ENCODE measurements at regions not wholly inside any gene's neighbourhood (a gene's known extent, or its start where the extent isn't known, plus 50 kb on each side); places are given as distances from the start of the nearest gene placed in this dataset.
"Not testable (repeated sequence)": the region's sequence is repeated elsewhere in the genome, so short reads cannot be mapped to it uniquely, and the experiment has no call there.

GRCh38 chr12:28023156-28023887 is 50.8 kb upstream of the PTHLH start:
- DNase-seq = no peak

DNA sequence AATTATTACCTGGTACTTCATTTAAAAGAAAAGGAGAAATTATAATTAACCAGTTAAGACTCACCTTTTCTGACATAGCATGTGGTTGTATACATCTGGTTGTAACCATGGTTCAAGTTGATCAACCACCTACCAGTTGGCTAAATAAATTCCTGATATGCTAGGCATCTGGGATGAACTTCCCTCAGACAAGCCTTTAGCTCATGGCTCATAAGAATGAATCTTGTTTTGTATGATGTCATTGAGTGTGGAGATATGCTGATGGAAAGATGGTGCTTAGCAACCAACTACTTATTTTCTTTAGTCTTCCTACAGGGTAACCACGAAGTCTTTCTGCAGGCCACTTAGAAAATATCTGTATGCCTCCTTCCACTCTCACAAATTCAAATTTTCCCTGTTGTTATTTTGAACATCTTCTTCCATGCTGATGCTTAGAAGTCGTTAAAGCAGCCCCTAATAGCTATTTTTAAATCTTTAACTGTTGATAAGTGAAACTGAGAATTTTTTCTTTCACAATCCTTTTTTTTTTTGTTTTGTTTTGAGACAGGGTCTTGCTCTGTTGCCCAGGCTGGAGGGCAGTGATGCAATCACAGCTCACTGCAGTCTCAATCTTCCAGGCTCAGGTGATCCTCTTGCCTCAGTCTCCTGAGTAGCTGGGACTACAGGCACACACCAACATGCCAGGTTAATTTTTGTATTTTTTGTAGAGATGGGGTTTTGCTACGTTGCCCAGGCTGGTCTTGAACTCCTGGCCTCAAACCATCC is 51.9 kb upstream of the PTHLH start:
- DNase-seq = no peak

DNA sequence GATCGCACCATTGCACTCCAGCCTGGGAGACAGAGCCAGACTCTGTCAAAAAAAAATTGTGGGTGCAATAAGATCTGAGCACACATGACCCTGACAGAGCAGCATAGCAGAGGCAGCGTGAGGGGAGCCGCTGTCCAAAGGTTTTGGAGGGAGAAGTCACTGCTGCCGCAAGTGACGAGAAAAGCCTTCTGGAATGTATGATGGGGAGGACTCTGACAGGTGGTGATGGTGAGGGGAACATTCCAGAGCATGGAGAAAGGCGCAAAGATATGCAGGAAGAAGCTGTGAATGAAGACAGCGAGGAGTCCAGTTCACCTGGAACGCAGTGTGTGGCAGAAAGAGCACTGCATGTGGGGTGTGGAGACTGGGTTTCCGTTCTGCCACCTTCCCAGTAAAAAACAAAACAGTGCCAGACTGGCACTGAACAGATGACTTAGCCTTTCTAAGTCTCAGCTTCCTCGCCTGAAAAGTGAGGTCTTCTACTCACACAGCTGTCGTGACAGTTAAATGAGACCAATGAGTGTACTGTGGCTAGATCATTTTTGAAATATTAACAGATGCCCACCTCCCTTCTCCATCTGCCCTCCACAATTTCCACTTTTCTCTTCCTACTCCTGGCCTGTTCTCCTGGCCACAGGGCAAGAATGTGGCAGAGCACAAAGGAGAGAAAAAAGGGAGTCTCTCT is 53.4 kb upstream of the PTHLH start:
- no peak for DNase-seq

- DNase-seq = no peak
Observed at GRCh38 chr12:28026701-28027100, 54.2 kb upstream of the PTHLH start.

DNA sequence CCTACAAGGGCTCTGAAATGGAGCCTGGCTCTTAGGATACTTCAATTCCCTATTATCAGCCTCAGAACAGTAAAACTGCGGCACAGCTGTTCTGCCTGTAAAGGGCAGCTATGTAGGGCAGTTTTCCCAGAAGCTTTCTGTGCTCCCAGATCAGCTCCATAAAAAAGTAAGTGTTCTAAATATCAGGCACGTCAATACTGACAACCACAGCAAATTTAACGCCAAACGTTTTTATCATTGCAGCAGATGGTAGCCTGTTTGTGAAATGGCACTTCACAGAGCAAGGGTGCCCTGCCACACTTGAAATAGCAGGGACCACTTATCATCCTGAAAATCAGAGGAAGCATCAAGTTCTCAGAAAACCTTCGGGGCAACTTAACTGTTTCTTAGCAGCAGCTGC is 54.8 kb upstream of the PTHLH start:
- no peak for DNase-seq

DNA sequence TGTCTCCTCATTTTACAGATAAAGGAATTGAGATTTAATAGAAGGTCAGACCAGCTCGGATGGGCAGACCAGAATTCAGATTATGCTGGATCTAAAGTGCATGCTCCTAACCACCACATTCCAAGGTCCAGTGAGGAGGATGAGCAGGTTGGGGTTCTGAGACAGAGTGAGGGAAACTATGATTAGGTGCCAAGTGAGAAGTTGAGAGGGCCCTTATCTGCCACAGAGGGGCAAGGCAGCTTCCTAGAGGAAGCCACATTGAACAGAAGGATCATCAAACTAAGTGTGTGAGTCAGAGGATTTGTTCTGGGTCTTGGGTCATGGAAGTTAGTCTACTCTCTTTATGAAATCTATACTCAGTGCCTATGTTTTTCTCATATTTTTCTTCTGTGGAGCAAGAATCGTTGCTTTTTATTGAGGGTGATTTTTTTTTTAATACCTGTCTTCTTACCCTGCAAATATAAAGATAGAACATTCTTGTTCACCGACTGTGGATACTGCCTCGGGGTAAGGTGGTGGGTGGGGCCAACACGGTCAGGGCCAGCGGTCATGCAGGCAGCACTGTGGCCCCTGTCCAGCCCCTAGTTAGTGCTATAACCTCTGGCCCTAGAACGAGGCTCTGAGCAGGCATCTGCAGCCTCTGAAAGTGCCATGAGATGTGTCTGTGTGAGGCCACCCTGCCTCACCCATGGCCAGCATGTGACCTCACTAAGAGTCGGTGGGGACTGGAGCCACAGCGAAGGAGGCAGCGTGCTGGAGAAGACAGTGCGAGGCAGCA is 55.6 kb upstream of the PTHLH start:
- no peak for DNase-seq

DNA sequence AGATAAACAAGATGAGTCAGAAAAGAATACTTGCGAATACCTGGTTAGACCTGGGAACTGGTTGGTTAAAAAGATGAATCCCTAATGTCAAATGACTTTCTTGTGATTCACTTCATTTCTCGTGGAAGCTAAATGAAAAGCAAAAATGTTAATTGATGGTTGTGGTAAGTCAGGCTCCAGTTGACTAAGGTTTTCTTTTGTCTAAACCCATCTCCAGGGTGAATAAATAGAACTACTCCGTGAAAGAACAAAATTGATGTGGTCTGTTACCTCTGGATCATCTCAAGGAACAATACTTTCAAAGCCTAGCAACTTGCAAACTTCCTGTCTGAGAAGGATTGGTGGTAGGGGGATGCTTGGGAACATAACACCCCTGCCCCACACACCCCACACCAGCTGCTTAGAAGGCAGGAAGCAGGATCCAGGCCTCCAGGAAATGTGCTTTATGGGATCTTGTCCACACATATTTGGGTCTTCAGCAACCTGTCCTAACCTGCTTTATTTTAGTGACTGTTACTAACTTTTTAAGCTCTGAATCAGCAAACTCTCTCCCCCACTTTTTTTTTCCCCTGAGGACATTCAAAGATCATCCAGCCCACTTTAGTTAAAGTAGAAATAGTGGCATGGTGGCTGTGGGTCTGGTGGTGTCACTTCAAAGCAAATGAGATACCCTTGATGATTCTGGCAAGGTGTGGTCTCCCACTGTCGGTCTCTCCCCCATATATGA is 60.4 kb upstream of the PTHLH start:
- DNase-seq = no peak

- DNase-seq = no peak
Observed at GRCh38 chr12:28033538-28033915, 61.0 kb upstream of the PTHLH start.

- DNase-seq = no peak
Observed at GRCh38 chr12:28034271-28034670, 61.7 kb upstream of the PTHLH start.

GRCh38 chr12:28035500-28035899 is 63.0 kb upstream of the PTHLH start:
- no peak for DNase-seq

DNA sequence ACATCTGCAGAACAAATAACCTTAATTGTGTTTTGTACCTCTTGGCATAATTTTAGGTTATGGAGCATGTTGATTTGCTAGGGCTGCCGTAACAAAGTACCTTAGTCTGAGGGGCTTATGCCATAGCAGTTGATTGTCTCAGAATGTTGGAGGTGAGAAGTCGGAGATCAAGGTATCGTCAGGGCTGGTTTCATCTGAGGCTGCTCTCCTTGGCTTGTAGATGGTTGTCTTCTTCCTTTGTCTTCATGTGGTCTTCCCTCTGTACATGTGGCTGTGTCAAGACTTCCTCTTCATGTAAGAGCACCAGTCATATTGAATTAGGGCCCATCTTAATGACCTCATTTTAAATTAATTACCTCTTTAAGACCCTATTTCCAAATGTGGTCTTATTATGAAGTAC is 64.4 kb upstream of the PTHLH start:
- DNase-seq = no peak

- DNase-seq = no peak
Observed at GRCh38 chr12:28040246-28040645, 67.7 kb upstream of the PTHLH start.

- not testable (repeated sequence) for DNase-seq
Observed at GRCh38 chr12:28046600-28046999, 74.1 kb upstream of the PTHLH start.

GRCh38 chr12:28050606-28051005 is 78.1 kb upstream of the PTHLH start:
- DNase-seq = no peak

- no peak for DNase-seq
Observed at GRCh38 chr12:28051516-28052354, 79.2 kb upstream of the PTHLH start.

- no peak for DNase-seq
Observed at GRCh38 chr12:28053564-28053963, 81.0 kb upstream of the PTHLH start.

- DNase-seq = no peak
Observed at GRCh38 chr12:28054583-28054982, 82.0 kb upstream of the PTHLH start.

DNA sequence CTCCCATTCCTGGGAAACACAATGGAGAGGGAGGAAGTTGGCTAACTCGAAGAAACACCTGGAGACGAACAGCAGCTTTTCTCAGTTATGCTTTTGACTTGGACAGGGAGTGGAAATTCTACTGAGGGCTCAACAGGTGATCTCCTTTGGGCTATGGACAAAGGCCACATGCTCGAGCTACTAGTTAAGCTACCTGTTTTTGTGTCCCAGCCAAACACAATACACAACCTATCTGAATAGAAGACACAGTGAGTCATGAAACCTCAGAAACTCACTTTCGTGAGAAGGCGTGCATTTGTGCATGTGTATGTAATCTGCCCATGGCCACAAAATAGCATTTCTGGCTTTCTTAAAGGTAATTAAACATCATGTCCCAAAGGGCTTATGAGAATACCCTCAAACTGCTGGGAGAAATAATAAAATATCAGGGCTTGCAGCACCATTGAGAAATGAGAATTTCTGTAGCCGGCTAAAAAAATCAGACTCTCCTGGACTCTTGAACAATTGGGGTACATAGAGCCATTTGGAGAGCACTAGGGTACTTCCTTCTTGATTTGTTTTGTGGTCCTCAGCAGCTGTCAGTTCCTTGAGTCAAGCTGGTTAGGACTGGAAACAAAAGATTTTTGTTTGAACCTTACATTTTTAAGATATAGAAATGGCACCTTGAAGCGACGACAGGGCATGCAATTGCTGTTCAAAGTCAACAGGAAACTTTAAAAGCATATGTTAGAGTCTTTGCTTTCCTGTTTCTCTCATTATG is 85.5 kb upstream of the PTHLH start:
- no peak for DNase-seq

DNA sequence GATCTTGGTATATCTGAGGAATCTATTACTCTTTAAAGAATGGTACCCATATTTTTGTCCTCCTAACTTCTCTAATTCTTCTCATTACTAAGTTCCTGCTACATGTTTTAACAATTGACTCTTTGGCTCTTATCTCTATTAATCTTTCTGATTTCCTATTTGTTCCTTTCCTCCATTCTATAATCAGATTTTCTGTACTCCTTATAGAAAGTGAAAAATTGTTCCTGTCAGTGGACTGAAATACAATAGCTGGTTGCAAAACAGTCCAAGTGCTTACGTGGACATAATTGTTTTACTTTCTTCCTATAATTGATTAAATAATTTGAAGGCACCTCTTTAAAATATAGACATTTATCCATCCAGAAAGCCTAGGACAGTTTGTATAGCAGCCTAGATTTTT is 86.7 kb upstream of the PTHLH start:
- no peak for DNase-seq

- DNase-seq = no peak
Observed at GRCh38 chr12:28059668-28060067, 87.1 kb upstream of the PTHLH start.

- no peak for DNase-seq
Observed at GRCh38 chr12:28060871-28061270, 88.3 kb upstream of the PTHLH start.

Data from NCI-H345 (cell line).